Urinary bladder (tissue), 3 donors: ENCODE measurements at regions not wholly inside any gene's neighbourhood (a gene's known extent, or its start where the extent isn't known, plus 50 kb on each side); places are given as distances from the start of the nearest gene placed in this dataset.

ENCODE experiments used
- DNase-seq: peaks from one replicate; pipeline ENCODE4 v3.0.0-alpha.2; 2015; ENCODE audit errors: extremely low spot score
- H3K27ac ChIP-seq: one replicate; pipeline ENCODE4 v1.5.1; 2013; ENCODE audit warnings: low read depth, mild to moderate bottlenecking, moderate library complexity
- H3K36me3 ChIP-seq: one replicate; pipeline ENCODE4 v1.6.1; 2013; ENCODE audit warnings: mild to moderate bottlenecking, moderate library complexity; ENCODE audit not compliant: insufficient read depth
- H3K4me1 ChIP-seq: one replicate; pipeline ENCODE4 v1.6.1; 2013; ENCODE audit warnings: mild to moderate bottlenecking, moderate library complexity; ENCODE audit not compliant: insufficient read depth
- H3K4me3 ChIP-seq: one replicate; pipeline ENCODE4 v1.5.1; 2013; ENCODE audit warnings: low read depth, low read length
- WGBS: extraction: QIAGEN DNeasy Blood & Tissue Kit; methylation state at CpG from one replicate; pipeline ENCODE4 v1.1.7; 2013; 5-methylcytosine and 5-hydroxymethylcytosine counted together
- donor health status: healthy with polysubstance abuse.
- donor health status: healthy.

DNA sequence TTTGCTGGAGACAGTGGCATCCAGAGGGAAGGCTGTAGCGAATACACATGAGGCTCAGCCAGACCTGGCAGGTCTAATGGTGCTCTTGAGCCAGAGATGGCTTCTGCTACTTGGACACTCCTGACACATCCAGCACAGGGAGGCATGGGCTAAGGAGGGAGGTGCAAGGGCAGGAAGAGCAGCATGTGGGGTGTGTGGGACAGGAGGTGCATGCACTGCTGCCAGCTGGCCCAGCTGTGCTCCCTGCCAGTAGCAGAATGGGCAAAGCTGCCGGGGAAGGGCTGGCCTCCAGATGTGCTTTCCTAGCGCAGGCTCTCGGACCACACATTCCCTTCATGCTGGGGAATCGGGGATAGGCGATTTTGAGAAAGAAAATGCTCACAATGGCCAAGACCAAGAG lies 309.2 kb downstream of the CDC5L start:
- WGBS: 83% methylated on average over 6 of the region's 6 CpGs
- Histone ChIP-seq H3K27ac (no peak overlapping the region), H3K4me3 (no peak overlapping the region), H3K4me1 (no peaks in the 10 kb centered on the region), H3K36me3 (no peaks in the 10 kb centered on the region)
- no peak for DNase-seq

DNA sequence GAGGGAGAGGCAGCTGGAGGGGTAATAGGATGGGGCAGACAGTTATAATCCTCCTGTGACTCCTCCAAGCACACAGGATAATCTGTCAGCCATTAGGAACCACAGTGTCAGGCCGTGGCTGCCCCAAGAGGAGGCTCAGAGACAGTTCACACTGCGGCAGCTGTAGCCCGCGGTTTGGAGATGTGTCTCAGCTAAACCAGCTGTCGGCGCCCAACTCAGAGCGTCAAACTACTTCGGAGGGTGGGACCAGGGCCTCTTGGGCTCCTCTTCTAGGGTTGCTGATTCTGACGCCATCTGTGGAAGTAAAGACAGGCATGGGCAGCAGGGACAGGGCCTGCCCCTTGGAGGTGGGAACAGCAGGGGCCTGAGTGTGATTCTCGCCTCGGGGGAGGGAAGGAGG lies 309.8 kb downstream of the CDC5L start:
- Histone ChIP-seq H3K36me3 (no peaks in the 10 kb centered on the region), H3K4me3 (no peak overlapping the region), H3K4me1 (no peaks in the 10 kb centered on the region), H3K27ac (no peak overlapping the region)
- no peak for DNase-seq
- WGBS: 77% methylated on average over 11 of the region's 11 CpGs

DNA sequence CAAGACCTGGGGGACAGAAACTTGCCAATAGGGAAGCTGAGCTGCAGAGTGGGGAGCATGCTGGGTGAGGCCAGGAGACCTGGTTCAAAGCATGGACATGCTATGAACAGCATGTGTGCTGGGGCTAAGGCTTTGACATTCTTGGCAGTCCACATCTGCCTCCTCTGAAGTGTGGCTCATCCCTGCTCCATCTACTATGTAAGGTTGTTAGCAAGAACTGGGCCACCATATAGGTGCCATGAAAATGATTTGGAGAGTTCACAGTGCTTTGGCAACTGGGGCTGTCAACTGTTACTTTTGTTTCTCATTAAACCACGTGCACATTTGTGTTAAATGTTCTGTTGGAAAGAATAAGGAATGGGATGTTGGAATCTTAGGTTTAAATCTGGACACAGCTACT lies 311.1 kb downstream of the CDC5L start:
- no peak overlapping the region for H3K27ac ChIP-seq
- 50% methylated on average over 1 of the region's 1 CpG for WGBS
- DNase-seq: no peak

DNA sequence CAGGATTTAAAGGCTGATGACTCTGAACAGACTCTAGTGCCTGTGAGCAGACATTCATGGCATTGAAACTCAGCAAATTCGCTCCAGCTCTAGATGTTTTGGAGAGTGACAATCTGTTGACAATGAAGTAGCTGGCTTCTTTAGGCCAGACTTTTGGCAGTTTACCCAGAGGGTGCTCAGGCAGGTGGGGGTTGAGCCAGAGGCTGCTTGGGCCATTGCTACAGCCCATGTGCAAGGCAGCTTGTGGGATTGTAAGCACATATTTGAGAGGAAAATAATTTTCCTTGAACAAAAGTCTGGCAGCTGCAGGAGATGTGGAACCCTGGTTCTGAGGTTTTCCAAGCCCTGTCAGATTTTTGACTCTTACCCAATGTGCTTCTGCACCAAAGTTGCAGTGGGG lies 311.6 kb downstream of the CDC5L start:
- Histone ChIP-seq H3K4me3 (no peak overlapping the region), H3K36me3 (no peaks in the 10 kb centered on the region), H3K4me1 (no peaks in the 10 kb centered on the region), H3K27ac (no peak overlapping the region)
- WGBS: 42% methylated on average over 1 of the region's 1 CpG
- no peak for DNase-seq

More for the DNA sequence above, 311.1 kb downstream of the CDC5L start:
- Histone ChIP-seq H3K4me1 (no peaks in the 10 kb centered on the region), H3K4me3 (no peak overlapping the region), H3K36me3 (no peaks in the 10 kb centered on the region)

DNA sequence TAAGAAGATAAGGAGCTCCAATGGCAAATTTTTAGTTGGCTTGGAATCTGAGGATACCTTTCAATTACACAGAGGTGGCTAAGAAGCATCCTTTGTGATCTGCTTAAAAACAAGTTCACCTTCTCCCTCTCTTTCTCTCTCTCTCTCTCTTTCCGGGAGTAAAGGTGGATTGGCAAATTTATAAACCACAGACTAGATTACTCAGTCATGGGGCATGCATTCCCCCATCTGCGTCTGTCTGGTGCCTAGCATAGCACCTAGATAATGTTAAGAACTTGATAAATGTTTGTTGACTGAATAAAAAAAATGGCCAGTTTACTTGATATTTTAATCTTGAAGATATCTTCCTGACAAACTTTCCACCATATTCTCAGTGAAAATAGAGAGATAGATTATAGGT lies 312.3 kb downstream of the CDC5L start:
- Histone ChIP-seq H3K4me3 (no peak overlapping the region), H3K4me1 (no peaks in the 10 kb centered on the region), H3K36me3 (no peaks in the 10 kb centered on the region), H3K27ac (no peak overlapping the region)
- WGBS: 66% methylated on average over 2 of the region's 2 CpGs
- DNase-seq: no peak

DNA sequence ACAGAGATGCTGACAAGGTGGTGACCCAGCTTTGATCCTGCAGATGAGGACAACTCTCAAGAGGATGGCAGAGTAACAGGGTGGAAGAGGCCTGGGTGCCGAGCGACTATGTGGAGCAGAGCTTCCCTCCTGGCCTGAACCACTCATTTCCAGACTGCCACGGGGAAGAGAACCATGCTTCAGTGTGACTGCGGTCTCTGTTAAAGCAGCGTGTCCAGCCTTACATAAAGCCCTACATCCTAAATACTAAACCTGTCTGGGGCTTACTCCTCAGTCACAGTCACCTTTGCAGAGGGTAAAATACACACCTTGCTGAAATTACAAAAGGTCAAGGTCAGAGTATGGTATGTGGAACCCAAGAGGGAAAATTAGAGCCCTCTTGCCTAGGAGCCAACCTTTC lies 312.9 kb downstream of the CDC5L start:
- H3K4me1 ChIP-seq: no peaks in the 10 kb centered on the region
- WGBS: 96% methylated on average over 5 of the region's 5 CpGs
- H3K4me3 ChIP-seq: no peak overlapping the region
- H3K36me3 ChIP-seq: no peaks in the 10 kb centered on the region
- no peak overlapping the region for H3K27ac ChIP-seq
- DNase-seq: no peak

DNA sequence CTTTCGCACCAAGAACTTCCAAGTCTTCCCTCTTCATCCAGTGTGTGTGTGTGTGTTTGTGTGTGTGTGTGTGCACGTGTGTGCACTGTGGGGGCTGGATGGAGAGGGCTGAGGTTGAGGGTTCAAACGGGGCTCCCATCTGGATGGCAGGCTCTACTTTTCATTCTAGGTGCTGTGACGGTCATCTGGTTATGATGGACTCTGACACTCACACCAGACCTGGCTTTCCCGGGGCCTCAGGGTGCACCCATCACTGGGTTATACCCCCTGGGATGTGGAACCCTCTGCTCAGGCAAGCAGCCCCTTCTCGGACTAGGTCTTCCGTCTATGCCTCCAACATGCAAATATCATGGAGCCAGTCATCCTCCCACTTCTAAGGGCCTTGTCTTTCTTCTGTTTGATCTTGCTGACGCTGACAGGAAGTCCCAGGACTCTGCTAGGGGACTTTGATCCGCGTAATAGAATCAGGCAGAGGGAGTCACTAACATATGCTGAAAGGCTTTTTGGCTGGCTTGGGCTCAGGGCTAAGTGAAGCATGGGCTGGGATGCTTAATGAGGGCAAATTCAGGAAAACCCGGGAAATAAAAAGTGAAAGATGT lies 313.6 kb downstream of the CDC5L start:
- H3K4me1 ChIP-seq: no peaks in the 10 kb centered on the region
- H3K36me3 ChIP-seq: no peaks in the 10 kb centered on the region
- WGBS: 73% methylated on average over 11 of the region's 11 CpGs
- H3K27ac ChIP-seq: no peak overlapping the region
- H3K4me3 ChIP-seq: no peak overlapping the region
- DNase-seq: no peak

DNA sequence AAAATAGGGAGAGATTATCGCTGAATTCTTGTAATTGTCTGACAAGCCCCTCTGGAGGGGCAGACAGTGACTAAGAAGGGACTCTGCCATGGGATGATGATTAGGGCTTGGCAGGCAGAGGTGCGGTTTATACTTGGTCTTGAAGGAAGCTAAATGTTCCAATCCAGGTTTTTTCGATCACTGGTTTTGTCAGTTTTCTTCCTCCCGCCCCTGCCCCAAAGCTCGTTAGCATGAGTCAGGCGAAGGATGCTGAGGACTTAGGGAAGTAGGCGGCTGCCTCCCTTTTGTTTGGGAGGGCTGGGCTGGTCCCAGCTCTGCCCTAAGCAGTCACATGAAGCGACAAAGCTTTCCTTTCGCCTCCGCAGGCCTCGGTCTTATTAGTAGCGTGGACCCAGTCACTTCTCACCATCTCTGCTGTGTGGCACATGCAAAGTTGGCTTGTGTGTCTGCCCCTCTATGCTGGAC lies 314.2 kb downstream of the CDC5L start:
- whole genome bisulfite sequencing: 75% methylated on average over 12 of the region's 12 CpGs
- Histone ChIP-seq H3K4me3 (no peak overlapping the region), H3K36me3 (no peaks in the 10 kb centered on the region), H3K4me1 (no peaks in the 10 kb centered on the region), H3K27ac (no peak overlapping the region)
- no peak for DNase-seq

DNA sequence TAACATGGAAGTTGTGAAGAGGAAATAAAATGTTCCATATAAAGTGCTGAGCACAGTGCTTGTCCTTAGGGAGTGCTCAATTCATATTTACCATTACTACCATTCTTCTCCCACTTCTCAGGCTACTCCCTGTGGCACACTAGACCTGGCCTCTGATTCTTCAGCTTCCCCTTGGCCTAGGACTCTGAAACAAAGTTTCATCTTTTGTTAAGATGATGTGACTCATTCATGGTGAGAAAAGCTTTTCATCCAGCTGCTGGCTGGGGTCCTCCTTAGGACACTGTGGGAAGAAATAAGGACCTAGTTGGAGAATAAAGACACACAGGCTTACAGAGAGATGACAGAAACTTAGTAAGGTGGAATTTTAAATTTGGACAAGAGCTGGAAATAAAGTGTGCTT lies 314.8 kb downstream of the CDC5L start:
- H3K27ac ChIP-seq: no peak overlapping the region
- H3K4me1 ChIP-seq: no peaks in the 10 kb centered on the region
- no peak overlapping the region for H3K4me3 ChIP-seq
- H3K36me3 ChIP-seq: no peaks in the 10 kb centered on the region
- DNase-seq: no peak

DNA sequence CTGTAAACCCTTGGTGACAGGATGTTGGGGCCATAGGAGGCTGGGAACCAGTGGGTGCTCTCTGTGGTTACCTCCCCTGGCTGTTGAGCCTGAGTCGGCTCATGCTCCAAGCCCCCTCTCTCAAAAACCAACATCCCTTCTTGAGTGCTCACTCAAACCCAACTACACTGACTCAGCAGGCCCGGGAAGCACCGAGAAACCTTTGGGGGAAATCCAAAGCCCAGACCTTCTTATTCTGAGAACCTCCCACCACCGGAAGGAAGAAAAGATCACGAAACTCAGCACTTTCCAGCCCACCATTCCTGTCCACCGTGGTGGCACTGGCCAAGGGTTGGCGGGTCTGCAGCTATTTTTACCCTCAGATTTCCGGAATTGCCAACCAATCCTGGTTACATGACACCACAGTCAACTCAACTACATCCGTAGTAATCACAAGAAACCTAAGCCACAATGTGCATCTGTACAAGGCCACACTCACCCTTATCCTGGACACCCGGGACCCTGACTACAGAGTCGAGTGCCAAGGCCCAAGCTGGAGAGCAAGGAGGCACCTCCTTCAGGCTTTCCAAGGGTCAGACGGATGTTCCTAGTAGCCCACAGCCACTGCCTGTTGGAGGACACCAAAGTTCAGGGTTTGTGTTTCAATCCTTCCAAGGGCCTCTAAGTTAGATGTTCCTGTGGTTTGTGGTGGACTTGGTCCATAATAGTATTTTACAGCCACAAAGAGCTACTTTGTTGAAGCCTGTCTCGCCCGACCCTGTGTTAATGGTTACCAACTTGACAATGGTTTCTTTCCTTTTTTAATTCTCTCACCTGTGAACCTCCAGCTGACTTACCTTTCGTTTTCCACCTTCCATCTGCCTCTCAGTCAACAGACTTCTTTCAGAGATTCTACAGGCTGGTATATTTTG lies 317.0 kb downstream of the CDC5L start:
- Histone ChIP-seq H3K27ac (no peak overlapping the region), H3K36me3 (no peaks in the 10 kb centered on the region), H3K4me1 (no peaks in the 10 kb centered on the region), H3K4me3 (no peak overlapping the region)
- 95% methylated on average over 15 of the region's 15 CpGs for WGBS
- no peak for DNase-seq

DNA sequence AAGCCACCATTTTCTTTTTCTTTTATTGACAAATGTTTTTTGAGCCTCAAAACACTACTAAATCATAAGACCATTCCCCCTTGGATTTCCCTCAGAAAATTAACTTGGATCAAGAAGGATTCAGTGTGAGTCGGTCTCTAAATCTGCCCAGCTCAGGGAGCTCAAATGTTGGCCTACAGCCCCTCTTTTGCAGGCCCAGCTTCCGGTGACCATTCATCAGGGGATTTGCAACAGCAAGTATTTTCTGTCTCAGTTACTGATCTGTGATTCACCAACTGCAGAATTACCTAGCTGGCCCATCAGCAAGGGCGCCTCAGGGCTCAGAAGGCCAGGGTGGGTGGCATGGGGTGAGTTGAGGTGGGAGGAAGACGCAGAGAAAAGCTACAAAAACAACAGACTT lies 318.1 kb downstream of the CDC5L start:
- no peaks in the 10 kb centered on the region for H3K36me3 ChIP-seq
- no peak overlapping the region for H3K27ac ChIP-seq
- no peak overlapping the region for H3K4me3 ChIP-seq
- no peak for DNase-seq
- 85% methylated on average over 4 of the region's 4 CpGs for WGBS
- no peaks in the 10 kb centered on the region for H3K4me1 ChIP-seq

DNA sequence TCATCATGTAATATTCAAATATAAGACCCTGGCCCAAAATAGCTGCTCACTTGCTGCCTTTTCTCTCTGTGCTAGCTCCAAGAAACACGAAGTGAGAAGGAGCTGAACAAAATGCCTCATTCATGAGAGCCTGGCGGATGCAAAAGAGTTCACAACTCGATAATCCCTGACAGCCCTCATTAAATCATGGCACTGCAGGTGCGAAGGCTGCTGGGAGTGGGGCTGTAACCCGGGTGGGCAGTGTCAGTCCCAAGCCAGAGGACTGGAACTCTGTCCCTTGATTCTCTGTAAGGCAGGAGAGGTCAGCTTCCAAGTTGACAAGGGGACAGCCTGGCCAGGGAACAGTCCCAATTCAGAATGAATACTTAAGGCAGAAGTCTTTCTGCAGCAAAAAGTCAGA lies 318.5 kb downstream of the CDC5L start:
- H3K36me3 ChIP-seq: no peaks in the 10 kb centered on the region
- no peaks in the 10 kb centered on the region for H3K4me1 ChIP-seq
- 82% methylated on average over 5 of the region's 5 CpGs for WGBS
- no peak overlapping the region for H3K27ac ChIP-seq
- no peak for DNase-seq
- H3K4me3 ChIP-seq: no peak overlapping the region

DNA sequence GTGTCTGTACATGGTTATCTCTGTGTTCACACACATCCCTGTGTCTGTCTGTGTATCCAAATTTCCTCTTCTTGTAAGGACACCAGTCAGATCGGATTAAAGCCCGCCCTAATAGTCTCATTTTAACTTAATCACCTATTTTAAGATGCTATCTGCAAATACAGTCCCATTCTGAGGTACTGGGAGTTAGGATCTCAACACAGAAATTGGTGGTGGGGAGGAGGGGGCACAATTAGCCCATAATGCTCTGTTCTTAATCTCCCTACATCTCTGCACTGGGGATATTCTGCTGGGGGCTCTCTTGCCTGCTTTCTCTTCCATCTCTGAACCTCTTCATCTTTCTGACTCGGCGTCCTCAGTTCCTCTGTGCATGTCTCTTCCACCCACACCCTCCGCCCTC lies 320.7 kb downstream of the CDC5L start:
- 95% methylated on average over 5 of the region's 5 CpGs for WGBS
- no peak for DNase-seq
- H3K27ac ChIP-seq: no peak overlapping the region
- H3K4me1 ChIP-seq: no peaks in the 10 kb centered on the region
- no peak overlapping the region for H3K4me3 ChIP-seq
- H3K36me3 ChIP-seq: no peaks in the 10 kb centered on the region

DNA sequence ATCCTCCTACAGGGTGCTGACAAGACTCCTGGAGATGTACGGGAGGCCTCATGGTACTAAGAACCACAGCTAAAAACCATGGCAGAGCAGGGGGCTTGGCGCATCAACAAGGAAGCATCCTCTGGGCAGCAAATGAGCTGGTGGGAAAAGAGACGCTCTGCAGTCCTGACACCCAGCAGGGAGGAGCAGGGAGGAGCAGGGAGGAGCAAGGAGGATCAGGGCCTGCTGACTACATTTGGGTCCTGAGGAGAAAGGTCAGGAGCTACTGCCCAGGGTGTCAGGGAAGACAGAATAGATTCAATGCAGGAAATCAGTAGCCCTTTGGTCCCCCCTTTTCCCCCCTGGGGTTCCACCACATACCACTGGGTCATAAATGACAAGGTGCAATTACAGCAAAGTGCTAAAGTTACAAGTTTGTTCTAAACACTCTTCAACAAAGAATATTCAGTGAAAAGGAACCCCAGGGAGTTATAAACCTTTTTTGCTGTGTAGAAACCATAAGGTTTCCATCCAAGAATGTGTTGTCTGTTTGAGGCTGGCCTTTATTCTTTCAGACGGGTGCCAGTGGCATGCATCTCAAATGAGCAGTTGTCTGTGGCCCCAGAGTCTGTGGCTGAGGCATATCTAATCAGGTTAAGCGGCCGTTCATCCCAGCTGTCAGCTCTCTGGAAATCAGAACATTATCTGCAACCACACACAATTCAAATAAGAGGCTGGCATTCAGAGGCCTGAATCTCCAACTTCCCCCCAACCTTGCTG lies 325.0 kb downstream of the CDC5L start:
- Histone ChIP-seq H3K36me3 (no peaks in the 10 kb centered on the region), H3K4me3 (no peak overlapping the region), H3K27ac (no peak overlapping the region), H3K4me1 (no peaks in the 10 kb centered on the region)
- WGBS: 84% methylated on average over 6 of the region's 6 CpGs
- no peak for DNase-seq
